PC-3 (cell line): ENCODE measurements at regions not wholly inside any gene's neighbourhood (a gene's known extent, or its start where the extent isn't known, plus 50 kb on each side); places are given as distances from the start of the nearest gene placed in this dataset.

Source experiments
- CTCF ChIP-seq: fragments of 300-600 bp; sonication (generic); conservative IDR thresholded peaks from 2 replicates; pipeline ENCODE4 v1.5.1; 2017; ENCODE audit warnings: antibody characterized with exemption, low read depth, mild to moderate bottlenecking, low read length
- EZH2 ChIP-seq: fragments of 300-600 bp; sonication (generic); IDR thresholded peaks from one replicate; pipeline ENCODE4 v1.6.1; 2017; ENCODE audit warnings: antibody characterized with exemption, mild to moderate bottlenecking, low read length; ENCODE audit not compliant: unreplicated experiment

GRCh38 chr1:99185196-99185595, 79.1 kb upstream of the PLPPR4 start:
- TF ChIP-seq CTCF: no peak
- TF ChIP-seq EZH2: no peak
